CD4-positive, alpha-beta T cell (primary cell): ENCODE measurements at regions not wholly inside any gene's neighbourhood (a gene's known extent, or its start where the extent isn't known, plus 50 kb on each side); places are given as distances from the start of the nearest gene placed in this dataset.

Experiments used
- ATAC-seq: fragments of 200-7000 bp; cut with Tn5 transposase; one replicate; pipeline ENCODE4 v1.10.0; 2022; ENCODE audit warnings: mild to moderate bottlenecking; ENCODE audit not compliant: poor library complexity
- CTCF ChIA-PET: fragments of 350-600 bp; sonication (Branson Sonifier 250); formaldehyde crosslinking; loops from one replicate; lab custom pipeline; 2021; ENCODE audit warnings: antibody characterized with exemption, inconsistent platforms; lab: Charles Lee
- POLR2A ChIA-PET: fragments of 350-600 bp; sonication (Branson Sonifier 250); formaldehyde crosslinking; loops from one replicate; lab custom pipeline; 2021; ENCODE audit warnings: antibody characterized with exemption, inconsistent platforms; lab: Charles Lee
- DNase-seq, 14 experiments: peaks; one replicate each; pipeline ENCODE4 v3.0.0-alpha.2; 2013 to 2020; ENCODE audit warnings: mixed read lengths in 2 of 14
- H3K27ac ChIP-seq, 2 donors: one replicate each; pipeline versions ENCODE4 v1.5.1 to v1.7.0; 2013; ENCODE audit warnings: low read length in 2 of 2, low read depth in 1 of 2, mild to moderate bottlenecking in 1 of 2
- H3K27me3 ChIP-seq, 2 experiments: 1 replicate in 1 of 2; 2 replicates in 1 of 2; pipeline versions ENCODE4 v1.6.1 to v1.7.0; 2013; ENCODE audit warnings: low read length in 2 of 2, control low read depth in 1 of 2, mild to moderate bottlenecking in 1 of 2, moderate library complexity in 1 of 2; ENCODE audit not compliant: insufficient read depth in 2 of 2, control insufficient read depth in 1 of 2
- H3K36me3 ChIP-seq: one replicate; pipeline ENCODE4 v1.6.1; 2013; ENCODE audit warnings: low read length, control low read depth; ENCODE audit not compliant: insufficient read depth
- H3K4me1 ChIP-seq: one replicate; pipeline ENCODE4 v1.6.1; 2013; ENCODE audit warnings: low read length, control low read depth; ENCODE audit not compliant: insufficient read depth
- H3K4me3 ChIP-seq: one replicate; pipeline ENCODE4 v1.5.1; 2013; ENCODE audit warnings: mild to moderate bottlenecking, low read length, moderate library complexity
- H3K9me3 ChIP-seq, 2 experiments: 1 replicate in 1 of 2; 2 replicates in 1 of 2; pipeline versions ENCODE4 v1.6.1 to v1.7.0; 2013; ENCODE audit warnings: low read length in 2 of 2, mild to moderate bottlenecking in 2 of 2, control low read depth in 1 of 2, moderate library complexity in 1 of 2; ENCODE audit not compliant: control insufficient read depth in 1 of 2, insufficient read depth in 1 of 2
- H3K27ac Mint-ChIP-seq: one replicate; pipeline ENCODE4 v1.8.0; 2020; ENCODE audit warnings: mixed read lengths
- H3K27me3 Mint-ChIP-seq: one replicate; pipeline ENCODE4 v1.8.0; 2021; ENCODE audit warnings: mixed read lengths
- H3K36me3 Mint-ChIP-seq: one replicate; pipeline ENCODE4 v1.8.0; 2021; ENCODE audit warnings: low read depth, mixed read lengths
- H3K4me1 Mint-ChIP-seq: one replicate; pipeline ENCODE4 v1.8.0; 2021; ENCODE audit warnings: low read depth, mixed read lengths
- H3K4me3 Mint-ChIP-seq: one replicate; pipeline ENCODE4 v1.8.0; 2020; ENCODE audit warnings: mild to moderate bottlenecking, mixed read lengths
- H3K9me3 Mint-ChIP-seq: one replicate; pipeline ENCODE4 v1.8.0; 2020; ENCODE audit warnings: mixed read lengths
- CTCF ChIP-seq: fragments of 200-600 bp; IDR thresholded peaks from one replicate; pipeline ENCODE4 v1.8.0; 2022; ENCODE audit warnings: antibody characterized with exemption, mild to moderate bottlenecking
- intact Hi-C, 2 experiments: fragments of 100-400 bp; cut with DNase I in 1 of 2; cut with micrococcal nuclease in 1 of 2; formaldehyde crosslinking; loops; one replicate each; pipeline versions ENCODE4 v1.15.1 to v1.9.0; 2023 to 2025; cut with DNase I, micrococcal nuclease

GRCh38 chr10:21340331-21340730 is 185.2 kb downstream of the SKIDA1 start:
- no peaks in the 10 kb centered on the region for H3K36me3 ChIP-seq
- H3K4me1 ChIP-seq = no peaks in the 10 kb centered on the region
- no peaks in the 10 kb centered on the region for H3K36me3 Mint-ChIP-seq
- no peak overlapping the region for H3K27ac ChIP-seq
- H3K9me3 Mint-ChIP-seq = no peaks in the 10 kb centered on the region
- CTCF ChIA-PET = no interaction called here
- H3K4me3 ChIP-seq = no peak overlapping the region
- H3K4me1 Mint-ChIP-seq = no peaks in the 10 kb centered on the region
- peaks cover 0 to 2% of the 10 kb centered on the region in 2 experiments for H3K27me3 ChIP-seq
- POLR2A ChIA-PET = no interaction called here
- no peak overlapping the region for H3K27ac Mint-ChIP-seq
- H3K27me3 Mint-ChIP-seq = peaks cover 14% of the 10 kb centered on the region
- ATAC-seq (no peak), DNase-seq (no peak)
- H3K9me3 ChIP-seq = peaks cover 0 to 4% of the 10 kb centered on the region in 2 experiments
- H3K4me3 Mint-ChIP-seq = no peak overlapping the region
- intact Hi-C loops = no loop called here
- no peak for TF ChIP-seq CTCF

- intact Hi-C loops = no loop called here
- Histone ChIP-seq H3K36me3 (no peaks in the 10 kb centered on the region), H3K4me1 (no peaks in the 10 kb centered on the region), H3K9me3 (peaks cover 0 to 4% of the 10 kb centered on the region in 2 experiments), H3K4me3 (no peak overlapping the region), H3K27ac (no peak overlapping the region), H3K27me3 (peaks cover 0 to 2% of the 10 kb centered on the region in 2 experiments)
- TF ChIP-seq CTCF = no peak
- POLR2A ChIA-PET = no interaction called here
- Mint-ChIP-seq H3K27ac (no peak overlapping the region), H3K4me1 (no peaks in the 10 kb centered on the region), H3K36me3 (no peaks in the 10 kb centered on the region), H3K9me3 (no peaks in the 10 kb centered on the region), H3K27me3 (peaks cover 14% of the 10 kb centered on the region), H3K4me3 (no peak overlapping the region)
- ATAC-seq (no peak), DNase-seq (no peak)
- CTCF ChIA-PET = no interaction called here
Observed at GRCh38 chr10:21337171-21337792, 188.2 kb downstream of the SKIDA1 start.

- Mint-ChIP-seq H3K36me3 (no peaks in the 10 kb centered on the region), H3K9me3 (no peaks in the 10 kb centered on the region), H3K4me3 (no peak overlapping the region), H3K27me3 (peaks cover 14% of the 10 kb centered on the region), H3K27ac (no peak overlapping the region), H3K4me1 (no peaks in the 10 kb centered on the region)
- ChIA-PET POLR2A (no interaction called here), CTCF (no interaction called here)
- peaks cover 0 to 2% of the 10 kb centered on the region in 2 experiments for H3K27me3 ChIP-seq
- peaks cover 0 to 4% of the 10 kb centered on the region in 2 experiments for H3K9me3 ChIP-seq
- H3K4me3 ChIP-seq = no peak overlapping the region
- DNase-seq (no peak), ATAC-seq (no peak)
- intact Hi-C loops = no loop called here
- no peak overlapping the region for H3K27ac ChIP-seq
- no peaks in the 10 kb centered on the region for H3K36me3 ChIP-seq
- TF ChIP-seq CTCF = no peak
- H3K4me1 ChIP-seq = no peaks in the 10 kb centered on the region
Observed at GRCh38 chr10:21336476-21337170, 188.9 kb downstream of the SKIDA1 start.
